GM19238 (cell line): ENCODE measurements at regions not wholly inside any gene's neighbourhood (a gene's known extent, or its start where the extent isn't known, plus 50 kb on each side); places are given as distances from the start of the nearest gene placed in this dataset.
"Not testable (repeated sequence)": the region's sequence is repeated elsewhere in the genome, so short reads cannot be mapped to it uniquely, and the experiment has no call there.

Source experiments
- DNase-seq: peaks from one replicate; pipeline ENCODE4 v3.0.0; 2011; ENCODE audit warnings: low spot score; ENCODE audit not compliant: insufficient read length

GRCh38 chr2:226478109-226478809, 321.4 kb downstream of the IRS1 start:
- no peak for DNase-seq

GRCh38 chr2:226477221-226478108, 322.2 kb downstream of the IRS1 start:
- no peak for DNase-seq

GRCh38 chr2:226475650-226476049, 324.0 kb downstream of the IRS1 start:
- DNase-seq, result no peak

GRCh38 chr2:226474131-226474530, 325.5 kb downstream of the IRS1 start:
- DNase-seq, result no peak

- no peak for DNase-seq
Observed at GRCh38 chr2:226471987-226472470, 327.6 kb downstream of the IRS1 start.

GRCh38 chr2:226467633-226468032, 332.0 kb downstream of the IRS1 start:
- no peak for DNase-seq

- DNase-seq, result no peak
Observed at GRCh38 chr2:226467221-226467620, 332.4 kb downstream of the IRS1 start.

- DNase-seq, result no peak
Observed at GRCh38 chr2:226466589-226466988, 333.0 kb downstream of the IRS1 start.

- DNase-seq, result no peak
Observed at GRCh38 chr2:226466124-226466523, 333.5 kb downstream of the IRS1 start.

GRCh38 chr2:226464380-226464779, 335.2 kb downstream of the IRS1 start:
- DNase-seq, result no peak

GRCh38 chr2:226463154-226463553, 336.5 kb downstream of the IRS1 start:
- DNase-seq, result no peak

GRCh38 chr2:226461981-226462380, 337.6 kb downstream of the IRS1 start:
- DNase-seq, result no peak

GRCh38 chr2:226456144-226456543, 343.5 kb downstream of the IRS1 start:
- DNase-seq, result not testable (repeated sequence)

GRCh38 chr2:226452768-226453167, 346.9 kb downstream of the IRS1 start:
- no peak for DNase-seq

- no peak for DNase-seq
Observed at GRCh38 chr2:226451486-226451885, 348.1 kb downstream of the IRS1 start.

- DNase-seq, result no peak
Observed at GRCh38 chr2:226450141-226450540, 349.5 kb downstream of the IRS1 start.

GRCh38 chr2:226447338-226448300, 352.0 kb downstream of the IRS1 start:
- DNase-seq, result no peak

- DNase-seq, result no peak
Observed at GRCh38 chr2:226446406-226447001, 353.1 kb downstream of the IRS1 start.

GRCh38 chr2:226445216-226445861, 354.3 kb downstream of the IRS1 start:
- no peak for DNase-seq

- DNase-seq, result no peak
Observed at GRCh38 chr2:226443112-226443511, 356.5 kb downstream of the IRS1 start.
